Endothelial cell of umbilical vein (primary cell): ENCODE measurements at regions not wholly inside any gene's neighbourhood (a gene's known extent, or its start where the extent isn't known, plus 50 kb on each side); places are given as distances from the start of the nearest gene placed in this dataset.

Experiments
- BruUV-seq: library from RNA; stranded (reverse); fragments of 400-500 nt; replicated peaks from 2 replicates; lab custom pipeline; 2021; lab: Mats Ljungman, UMichigan
- CTCF ChIA-PET: fragments of 300-600, 350-600 bp; sonication (Branson Sonifier 250); formaldehyde crosslinking; loops from one replicate; lab custom pipeline; 2021; ENCODE audit warnings: antibody characterized with exemption, inconsistent platforms; lab: Charles Lee
- POLR2A ChIA-PET: fragments of 300-600, 350-600 bp; sonication (Branson Sonifier 250); formaldehyde crosslinking; loops from one replicate; lab custom pipeline; 2021; ENCODE audit warnings: antibody characterized with exemption, inconsistent platforms; lab: Charles Lee
- DNase-seq: peaks from one replicate; pipeline ENCODE4 v3.0.0-alpha.2; 2011; ENCODE audit warnings: low read depth, low spot score
- FAIRE-seq: peaks from 2 replicates; lab custom pipeline; 2011; peaks lifted over from hg19 to GRCh38; lab: Jason Lieb, UNC
- H2AFZ ChIP-seq: 2 replicates; pipeline ENCODE4 v1.6.0; 2012; ENCODE audit warnings: low read depth, low read length, control low read depth, inconsistent platforms
- H3K27ac ChIP-seq: 2 replicates; pipeline ENCODE4 v1.5.1; 2011; ENCODE audit warnings: low read depth, mild to moderate bottlenecking, control low read depth, low read length, moderate library complexity; ENCODE audit not compliant: insufficient read depth
- H3K27me3 ChIP-seq, 2 experiments: 2 replicates each; pipeline versions ENCODE4 v1.6.0 to v1.6.1; 2011; ENCODE audit warnings: low read length in 2 of 2, mixed read lengths in 1 of 2; ENCODE audit not compliant: control insufficient read depth in 2 of 2, insufficient read depth in 2 of 2
- H3K36me3 ChIP-seq, 2 experiments: 2 replicates in 1 of 2; 3 replicates in 1 of 2; pipeline ENCODE4 v1.5.1; 2011; ENCODE audit warnings: low read length in 2 of 2, mild to moderate bottlenecking in 1 of 2, moderate library complexity in 1 of 2; ENCODE audit not compliant: control insufficient read depth in 2 of 2, insufficient read depth in 2 of 2; ENCODE audit errors: extremely low read depth in 1 of 2
- H3K4me1 ChIP-seq: 3 replicates; pipeline ENCODE4 v1.5.1; 2011; ENCODE audit warnings: mild to moderate bottlenecking, low read length; ENCODE audit not compliant: control insufficient read depth, insufficient read depth; ENCODE audit errors: extremely low read depth
- H3K4me2 ChIP-seq: 2 replicates; pipeline ENCODE4 v1.6.1; 2011; ENCODE audit warnings: low read length, control low read depth, mixed read lengths; ENCODE audit not compliant: insufficient read depth
- H3K4me3 ChIP-seq, 3 experiments: fragments of 200-600 bp in 1 of 3; sonication (generic), shearing (Covaris generic) in 1 of 3; replicated peaks in 1 of 3; 2 replicates each; pipeline ENCODE4 v1.5.1; 2011 to 2016; ENCODE audit warnings: control low read depth in 3 of 3, low read length in 3 of 3, mild to moderate bottlenecking in 2 of 3, inconsistent platforms in 1 of 3, low read depth in 1 of 3, moderate library complexity in 1 of 3; ENCODE audit not compliant: insufficient read depth in 1 of 3
- H3K79me2 ChIP-seq: 2 replicates; pipeline ENCODE4 v1.6.0; 2012; ENCODE audit warnings: low read length, inconsistent platforms; ENCODE audit not compliant: control insufficient read depth, insufficient read depth
- H3K9ac ChIP-seq: replicated peaks from 2 replicates; pipeline ENCODE3; 2011; ENCODE audit warnings: low read length, control low read depth; ENCODE audit not compliant: insufficient read depth; ENCODE audit errors: extremely low read depth
- H3K9me1 ChIP-seq: replicated peaks from 3 replicates; pipeline ENCODE4 v1.6.0; 2011; ENCODE audit warnings: mild to moderate bottlenecking, low read length; ENCODE audit not compliant: control insufficient read depth, insufficient read depth; ENCODE audit errors: extremely low read depth
- H3K9me3 ChIP-seq: replicated peaks from 2 replicates; pipeline ENCODE4 v1.5.1; 2012; ENCODE audit warnings: low read length, inconsistent platforms; ENCODE audit not compliant: control insufficient read depth, insufficient read depth
- H4K20me1 ChIP-seq: replicated peaks from 2 replicates; pipeline ENCODE3; 2011; ENCODE audit warnings: mild to moderate bottlenecking, low read length; ENCODE audit not compliant: control insufficient read depth, insufficient read depth; ENCODE audit errors: extremely low read depth
- EZH2 ChIP-seq: IDR thresholded peaks from 2 replicates; pipeline ENCODE4 v1.6.1; 2012; ENCODE audit warnings: borderline replicate concordance, low read depth, mild to moderate bottlenecking, moderate library complexity, low read length, inconsistent platforms; ENCODE audit not compliant: severe bottlenecking
- FOS ChIP-seq: IDR thresholded peaks from 2 replicates; pipeline ENCODE4 v1.6.1; 2011; ENCODE audit warnings: mild to moderate bottlenecking, low read length, moderate library complexity, borderline replicate concordance; ENCODE audit not compliant: insufficient read depth
- GATA2 ChIP-seq: IDR thresholded peaks from 2 replicates; pipeline ENCODE4 v1.7.0; 2011; ENCODE audit warnings: low read depth, mild to moderate bottlenecking, moderate library complexity, mixed read lengths, low read length; ENCODE audit not compliant: insufficient read length, insufficient read depth
- JUN ChIP-seq: IDR thresholded peaks from 2 replicates; pipeline ENCODE4 v1.6.1; 2011; ENCODE audit warnings: borderline replicate concordance, low read depth; ENCODE audit not compliant: insufficient read length, insufficient read depth
- MYC ChIP-seq: IDR thresholded peaks from one replicate; pipeline ENCODE4 v1.6.1; 2011; ENCODE audit warnings: mild to moderate bottlenecking, low read depth, low read length
- POLR2A ChIP-seq: IDR thresholded peaks from 2 replicates; pipeline ENCODE4 v1.6.1; 2012; ENCODE audit warnings: low read depth, mild to moderate bottlenecking, control low read depth, low read length
- POLR2AphosphoS5 ChIP-seq: IDR thresholded peaks from 2 replicates; pipeline ENCODE4 v1.6.1; 2012; ENCODE audit warnings: low read depth, mild to moderate bottlenecking, control low read depth, low read length, moderate library complexity; ENCODE audit not compliant: insufficient read depth
- dilution Hi-C: fragments of 300-500 bp; cut with MboI; formaldehyde crosslinking; loops from one replicate; pipeline ENCODE4 v1.15.0; 2019; ENCODE audit warnings: low sequenced_read_pairs; ENCODE audit not compliant: extremely low pct_ligation_motif_present
- intact Hi-C: fragments of 100-400 bp; cut with micrococcal nuclease; formaldehyde crosslinking; loops from one replicate; pipeline ENCODE4 v1.10.0; 2022
- TF ChIP-seq, protein P1 (sequence below), 2 donors: IDR thresholded peaks; 1 replicate in 1 of 2; 2 replicates in 1 of 2; pipeline ENCODE4 v1.5.1; 2011; ENCODE audit warnings: low read length in 2 of 2, mild to moderate bottlenecking in 2 of 2, moderate library complexity in 2 of 2, control low read depth in 1 of 2, inconsistent platforms in 1 of 2, low read depth in 1 of 2; ENCODE audit not compliant: insufficient read depth in 1 of 2; ENCODE audit errors: extremely low read depth in 1 of 2
- TF ChIP-seq, protein P2 (sequence below): IDR thresholded peaks from 2 replicates; pipeline ENCODE4 v1.6.1; 2011; ENCODE audit not compliant: insufficient read depth, insufficient read length

DNA sequence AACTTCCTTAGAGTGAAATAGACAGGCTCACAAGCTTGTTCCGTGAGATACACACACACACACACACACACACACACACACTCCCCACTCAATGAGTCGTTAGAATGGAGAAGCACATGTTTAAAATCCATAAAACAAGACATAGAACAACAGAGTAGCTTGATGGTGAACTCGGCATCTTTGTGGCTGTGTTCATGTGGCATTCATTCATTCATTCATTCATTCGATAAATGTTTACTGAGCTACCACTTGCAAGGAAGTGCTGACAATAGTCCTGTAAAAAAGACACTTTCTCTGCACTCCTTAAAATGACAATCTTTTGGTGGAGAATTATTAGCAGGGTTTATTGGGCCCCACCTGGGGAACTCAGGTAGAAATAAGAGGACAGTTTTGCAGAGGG, 242.0 kb downstream of the FOXA2 start:
- TF ChIP-seq, protein P1, sequence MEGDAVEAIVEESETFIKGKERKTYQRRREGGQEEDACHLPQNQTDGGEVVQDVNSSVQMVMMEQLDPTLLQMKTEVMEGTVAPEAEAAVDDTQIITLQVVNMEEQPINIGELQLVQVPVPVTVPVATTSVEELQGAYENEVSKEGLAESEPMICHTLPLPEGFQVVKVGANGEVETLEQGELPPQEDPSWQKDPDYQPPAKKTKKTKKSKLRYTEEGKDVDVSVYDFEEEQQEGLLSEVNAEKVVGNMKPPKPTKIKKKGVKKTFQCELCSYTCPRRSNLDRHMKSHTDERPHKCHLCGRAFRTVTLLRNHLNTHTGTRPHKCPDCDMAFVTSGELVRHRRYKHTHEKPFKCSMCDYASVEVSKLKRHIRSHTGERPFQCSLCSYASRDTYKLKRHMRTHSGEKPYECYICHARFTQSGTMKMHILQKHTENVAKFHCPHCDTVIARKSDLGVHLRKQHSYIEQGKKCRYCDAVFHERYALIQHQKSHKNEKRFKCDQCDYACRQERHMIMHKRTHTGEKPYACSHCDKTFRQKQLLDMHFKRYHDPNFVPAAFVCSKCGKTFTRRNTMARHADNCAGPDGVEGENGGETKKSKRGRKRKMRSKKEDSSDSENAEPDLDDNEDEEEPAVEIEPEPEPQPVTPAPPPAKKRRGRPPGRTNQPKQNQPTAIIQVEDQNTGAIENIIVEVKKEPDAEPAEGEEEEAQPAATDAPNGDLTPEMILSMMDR (IDR thresholded peaks at IDR 0.05; ENCODE audit: extremely low read depth in 1 of 2, insufficient read depth in 1 of 2, low read depth in 1 of 2, low read length in 2 of 2): no peak
- no peak for TF ChIP-seq POLR2A
- no peak for TF ChIP-seq EZH2
- TF ChIP-seq POLR2AphosphoS5: no peak
- no peak for TF ChIP-seq FOS
- no peak for TF ChIP-seq GATA2
- TF ChIP-seq MYC: no peak
- TF ChIP-seq, protein P2, sequence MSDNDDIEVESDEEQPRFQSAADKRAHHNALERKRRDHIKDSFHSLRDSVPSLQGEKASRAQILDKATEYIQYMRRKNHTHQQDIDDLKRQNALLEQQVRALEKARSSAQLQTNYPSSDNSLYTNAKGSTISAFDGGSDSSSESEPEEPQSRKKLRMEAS: no peak
- no peak for TF ChIP-seq JUN
- Histone ChIP-seq H3K4me3 (no peak overlapping the region), H2AFZ (no peak overlapping the region), H3K4me2 (no peak overlapping the region), H3K9ac (no peak overlapping the region), H4K20me1 (no peaks in the 10 kb centered on the region), H3K27me3 (peaks cover 5 to 8% of the 10 kb centered on the region in 2 experiments), H3K9me1 (no peaks in the 10 kb centered on the region), H3K27ac (no peak overlapping the region), H3K36me3 (no peaks in the 10 kb centered on the region), H3K79me2 (no peaks in the 10 kb centered on the region), H3K9me3 (no peaks in the 10 kb centered on the region), H3K4me1 (no peaks in the 10 kb centered on the region)
- dilution Hi-C loops: loop anchor here (25.0 kb wide), 1 partner anchor 345 kb away; no protein-coding TSS in a partner anchor
- ChIA-PET POLR2A (no interaction called here), CTCF (interaction anchor here (1.0 to 5.8 kb wide), 5 partner anchors 8 to 998 kb away, joined by 3 to 136 read pairs (median 7); no protein-coding TSS in a partner anchor)
- BruUV-seq: no TSS peak
- intact Hi-C loops: no loop called here
- FAIRE-seq: no peak
- no peak for DNase-seq
